ENCODE measurements at regions not wholly inside any gene's neighbourhood (a gene's known extent, or its start where the extent isn't known, plus 50 kb on each side); places are given as distances from the start of the nearest gene placed in this dataset.

DNA sequence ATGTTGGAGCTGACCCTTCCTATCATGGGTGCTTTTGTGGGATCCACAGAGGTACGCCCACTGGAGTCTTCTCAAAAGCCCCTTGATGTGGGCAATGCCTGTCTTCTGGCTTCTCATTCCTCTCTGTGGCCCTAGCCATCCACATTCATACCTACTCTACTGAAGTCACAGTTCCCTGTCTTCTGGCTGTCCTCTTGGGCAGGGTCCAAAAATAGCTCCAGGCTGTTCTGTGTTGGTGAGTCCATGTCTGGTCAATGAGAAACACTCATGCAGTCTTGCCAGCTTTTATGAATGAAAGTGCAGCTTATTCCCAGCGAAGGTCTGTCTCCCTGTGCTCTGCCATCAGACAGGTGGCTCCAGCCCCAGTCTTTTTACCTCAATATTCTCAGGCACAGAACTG is 135.9 kb upstream of the MDM1 start:
- H3K4me1 Mint-ChIP-seq, result peaks cover 11% of the 10 kb centered on the region
- H3K4me3 Mint-ChIP-seq, result no peak overlapping the region
- peaks cover 2% of the 10 kb centered on the region for H3K36me3 Mint-ChIP-seq
- CTCF ChIA-PET, result no interaction called here
- H3K27me3 Mint-ChIP-seq, result peaks cover 8% of the 10 kb centered on the region
- no peak overlapping the region for H3K27ac Mint-ChIP-seq
- H3K9me3 Mint-ChIP-seq, result no peaks in the 10 kb centered on the region
- no peak for DNase-seq

DNA sequence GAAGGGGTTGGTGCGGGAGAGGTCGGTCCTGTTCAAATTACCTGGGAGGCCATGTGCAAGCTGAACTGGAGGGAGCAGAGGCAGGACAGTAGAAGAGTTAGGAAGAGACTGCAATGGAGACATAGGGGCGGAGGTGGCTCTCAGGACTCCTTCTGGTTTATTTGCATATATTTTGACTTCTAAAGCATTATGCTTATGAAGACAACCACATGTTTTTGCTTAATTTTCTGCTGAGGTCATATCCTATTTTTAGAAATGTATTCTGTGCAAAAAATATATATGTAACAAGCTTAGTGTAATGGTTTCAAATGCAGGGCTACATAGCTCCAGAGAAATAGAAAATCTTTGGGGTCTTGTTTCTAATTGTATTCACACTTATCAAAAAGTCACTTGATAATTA is 137.0 kb upstream of the MDM1 start:
- H3K4me3 Mint-ChIP-seq, result no peak overlapping the region
- peaks cover under 1% of the 10 kb centered on the region for H3K4me1 Mint-ChIP-seq
- CTCF ChIA-PET, result interaction anchor here (1.0 kb wide), 1 partner anchor 9 kb away, joined by 3 read pairs; no protein-coding TSS in a partner anchor
- no peak overlapping the region for H3K27ac Mint-ChIP-seq
- H3K9me3 Mint-ChIP-seq, result no peaks in the 10 kb centered on the region
- H3K27me3 Mint-ChIP-seq, result peaks cover 8% of the 10 kb centered on the region
- DNase-seq, result no peak
- peaks cover 2% of the 10 kb centered on the region for H3K36me3 Mint-ChIP-seq

DNA sequence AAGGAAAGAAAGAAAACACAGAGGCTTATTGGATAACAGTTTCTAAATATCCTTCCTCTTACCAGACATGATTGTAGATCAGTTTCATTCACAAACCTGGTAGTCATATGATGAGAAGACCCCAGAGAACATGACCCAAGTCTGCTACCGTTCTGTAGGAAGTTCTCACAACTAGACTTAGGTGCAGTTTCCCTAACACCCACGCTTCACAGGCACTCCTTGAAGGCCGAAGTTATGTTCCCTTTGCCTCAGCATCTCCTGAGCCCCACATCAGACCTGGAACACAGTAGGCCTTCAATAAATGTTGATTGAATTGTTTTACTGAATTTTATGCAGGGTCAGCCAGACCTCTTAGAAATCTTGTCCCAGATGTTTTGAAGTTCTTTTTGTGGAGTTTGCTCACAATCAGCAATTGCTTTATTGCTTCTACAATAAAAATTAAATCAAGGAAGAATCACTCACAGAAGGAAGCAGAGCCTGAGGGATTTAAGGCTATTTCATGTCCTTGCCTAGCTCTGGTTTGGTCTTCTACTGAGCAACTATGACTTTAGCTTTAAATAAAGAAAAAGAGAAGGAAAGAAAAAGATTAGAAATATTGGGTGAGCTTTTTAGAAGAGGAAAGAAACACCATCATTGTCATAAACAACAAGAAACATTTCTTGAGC is 138.6 kb upstream of the MDM1 start:
- Mint-ChIP-seq H3K36me3 (peaks cover 6% of the 10 kb centered on the region), H3K4me1 (peaks cover 4% of the 10 kb centered on the region), H3K27ac (no peak overlapping the region), H3K27me3 (peaks cover 8% of the 10 kb centered on the region), H3K9me3 (no peaks in the 10 kb centered on the region), H3K4me3 (no peak overlapping the region)
- no peak for DNase-seq
- CTCF ChIA-PET, result no interaction called here

DNA sequence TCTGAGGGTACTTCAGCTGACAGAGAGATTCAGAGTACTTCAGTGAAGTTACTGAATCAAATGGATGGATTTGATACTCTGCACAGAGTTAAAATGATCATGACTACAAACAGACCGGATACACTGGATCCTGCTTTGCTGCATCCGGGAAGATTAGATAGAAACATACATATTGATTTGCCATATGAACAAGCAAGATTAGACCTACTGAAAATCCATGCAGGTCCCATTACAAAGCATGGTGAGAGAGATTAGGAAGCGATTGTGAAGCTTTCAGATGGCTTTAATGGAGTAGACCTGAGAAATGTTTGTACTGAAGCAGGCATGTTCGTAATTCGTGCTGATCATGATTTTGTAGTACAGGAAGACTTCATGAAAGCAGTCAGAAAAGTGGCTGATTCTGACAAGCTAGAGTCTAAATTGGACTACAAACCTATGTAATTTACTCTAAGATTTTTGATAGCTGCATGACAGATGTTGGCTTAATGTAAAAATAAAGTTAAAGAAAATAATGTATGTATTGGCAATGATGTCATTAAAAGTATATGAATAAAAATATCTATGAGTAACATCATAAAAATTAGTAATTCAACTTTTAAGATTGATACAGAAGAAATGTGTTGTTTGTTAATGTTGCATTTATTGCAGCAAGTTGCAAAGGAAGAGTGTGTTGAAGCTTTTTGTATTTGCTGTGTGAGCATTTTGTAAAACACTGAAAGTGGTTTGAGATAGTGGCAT is 136.1 kb upstream of the RAP1B start:
- CTCF ChIA-PET, result no interaction called here
- no peak overlapping the region for H3K27ac Mint-ChIP-seq
- no peaks in the 10 kb centered on the region for H3K27me3 Mint-ChIP-seq
- H3K4me3 Mint-ChIP-seq, result no peak overlapping the region
- DNase-seq, result no peak
- peaks cover 2% of the 10 kb centered on the region for H3K9me3 Mint-ChIP-seq
- peaks cover 29% of the 10 kb centered on the region for H3K4me1 Mint-ChIP-seq
- H3K36me3 Mint-ChIP-seq, result peaks cover 15% of the 10 kb centered on the region

DNA sequence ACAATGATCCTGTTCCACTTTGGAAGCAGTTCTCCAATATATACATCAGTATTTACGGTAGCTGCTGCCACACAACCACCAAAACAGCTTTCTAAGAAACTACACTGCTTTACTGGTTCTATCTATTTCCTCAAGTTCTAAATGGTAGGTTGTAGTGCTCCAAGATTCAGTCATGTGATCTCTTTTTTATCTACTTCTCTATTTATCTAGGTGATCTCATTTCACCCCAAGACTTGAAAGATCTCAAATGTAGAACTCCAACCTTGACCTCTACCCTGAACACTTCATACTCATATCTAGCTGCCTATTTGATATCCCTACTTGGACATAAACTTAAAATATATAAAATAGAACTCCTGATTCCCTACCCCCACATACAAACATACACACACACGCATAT is 133.9 kb upstream of the RAP1B start:
- CTCF ChIA-PET, result no interaction called here
- Mint-ChIP-seq H3K27ac (no peak overlapping the region), H3K36me3 (peaks cover 25% of the 10 kb centered on the region), H3K4me1 (peaks cover 46% of the 10 kb centered on the region), H3K27me3 (no peaks in the 10 kb centered on the region), H3K4me3 (no peak overlapping the region), H3K9me3 (peaks cover 10% of the 10 kb centered on the region)
- no peak for DNase-seq

DNA sequence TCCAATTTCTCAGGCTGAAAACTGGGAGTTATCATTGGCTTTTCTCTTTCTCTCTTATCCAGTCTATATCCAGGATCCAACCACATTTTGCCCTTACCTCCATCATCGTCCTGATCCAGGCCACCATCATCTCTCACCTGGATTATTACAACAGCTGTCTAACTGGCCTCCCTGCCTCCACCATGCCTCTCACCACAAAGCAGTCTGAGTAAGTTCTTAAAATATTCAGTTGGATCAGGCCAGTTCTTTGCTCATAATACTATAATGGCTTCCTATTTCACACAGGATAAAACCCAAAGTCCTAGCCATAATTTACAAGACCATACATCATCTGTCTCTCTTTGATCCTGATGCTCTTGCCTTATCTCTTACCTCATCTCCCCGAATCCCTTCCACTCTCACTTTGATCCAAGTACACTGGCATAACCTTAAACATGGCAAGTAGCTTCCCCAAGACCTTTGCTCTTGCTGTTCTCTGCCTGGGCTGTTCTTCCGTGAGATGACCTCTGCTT is 133.4 kb upstream of the RAP1B start:
- no peak overlapping the region for H3K4me3 Mint-ChIP-seq
- H3K9me3 Mint-ChIP-seq, result peaks cover 10% of the 10 kb centered on the region
- peaks cover 51% of the 10 kb centered on the region for H3K4me1 Mint-ChIP-seq
- no peak overlapping the region for H3K27ac Mint-ChIP-seq
- H3K27me3 Mint-ChIP-seq, result no peaks in the 10 kb centered on the region
- H3K36me3 Mint-ChIP-seq, result peaks cover 27% of the 10 kb centered on the region
- no peak for DNase-seq
- CTCF ChIA-PET, result no interaction called here

DNA sequence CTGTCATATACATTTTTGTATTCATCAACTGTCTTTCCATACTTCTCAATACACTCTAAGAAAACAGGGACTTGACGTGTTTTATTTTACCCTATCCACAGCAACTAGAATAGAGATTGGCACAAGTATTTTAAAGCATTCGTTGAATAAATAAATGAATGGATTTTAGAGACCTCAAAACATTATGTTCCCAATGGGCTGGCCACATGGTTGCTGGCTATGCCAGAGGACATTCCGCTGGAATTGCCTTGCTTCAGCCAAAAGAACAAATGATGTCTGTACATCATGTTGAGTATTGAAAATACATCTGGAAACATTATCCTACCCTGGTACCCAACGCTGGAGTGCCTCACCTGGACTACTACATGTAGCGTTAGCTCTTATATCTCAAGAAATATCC is 132.8 kb upstream of the RAP1B start:
- peaks cover 27% of the 10 kb centered on the region for H3K36me3 Mint-ChIP-seq
- no peak for DNase-seq
- no peak overlapping the region for H3K4me3 Mint-ChIP-seq
- H3K27me3 Mint-ChIP-seq, result no peaks in the 10 kb centered on the region
- CTCF ChIA-PET, result interaction anchor here (1.0 kb wide), 1 partner anchor 9 kb away, joined by 3 read pairs; no protein-coding TSS in a partner anchor
- peaks cover 10% of the 10 kb centered on the region for H3K9me3 Mint-ChIP-seq
- peaks cover 57% of the 10 kb centered on the region for H3K4me1 Mint-ChIP-seq
- no peak overlapping the region for H3K27ac Mint-ChIP-seq

DNA sequence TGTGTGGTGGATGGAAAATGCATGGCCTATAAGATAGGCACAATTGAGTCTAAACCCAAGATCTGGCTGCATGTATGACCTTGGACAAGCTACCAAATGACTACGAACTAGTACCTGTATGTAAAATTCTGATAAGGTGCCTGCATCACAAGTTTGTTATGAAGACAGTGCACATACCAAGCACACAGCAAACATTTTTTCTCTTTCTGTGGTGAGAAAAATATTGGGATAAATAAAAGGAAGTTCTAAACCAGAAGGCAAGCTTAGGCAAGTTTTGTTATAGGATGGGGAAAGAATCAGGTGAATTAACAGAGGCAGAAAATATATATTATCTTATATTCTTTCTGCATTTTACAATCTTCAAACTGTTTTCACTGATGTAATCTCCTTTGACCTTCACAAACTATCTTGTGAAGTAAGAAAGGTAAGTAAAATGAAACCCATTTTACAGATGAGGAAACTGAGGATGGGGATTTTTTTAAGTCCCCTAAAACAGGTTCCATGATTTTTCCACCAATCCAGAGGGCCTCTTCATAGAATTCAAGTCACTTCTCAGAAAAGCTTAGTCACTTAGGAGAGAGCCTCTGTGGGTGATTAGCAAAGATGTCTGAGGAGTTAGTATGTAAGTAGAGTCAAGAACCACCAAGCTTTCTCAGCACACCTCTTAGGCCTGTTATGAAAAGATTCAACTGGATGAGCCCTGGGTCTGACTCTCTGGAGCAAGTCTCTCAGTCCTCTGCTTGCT is 132.0 kb upstream of the RAP1B start:
- H3K27me3 Mint-ChIP-seq, result no peaks in the 10 kb centered on the region
- peaks cover 65% of the 10 kb centered on the region for H3K4me1 Mint-ChIP-seq
- H3K4me3 Mint-ChIP-seq, result no peak overlapping the region
- H3K36me3 Mint-ChIP-seq, result peaks cover 28% of the 10 kb centered on the region
- H3K27ac Mint-ChIP-seq, result no peak overlapping the region
- CTCF ChIA-PET, result interaction anchor here (1.0 kb wide), 1 partner anchor 9 kb away, joined by 3 read pairs; no protein-coding TSS in a partner anchor
- peaks cover 10% of the 10 kb centered on the region for H3K9me3 Mint-ChIP-seq
- no peak for DNase-seq

DNA sequence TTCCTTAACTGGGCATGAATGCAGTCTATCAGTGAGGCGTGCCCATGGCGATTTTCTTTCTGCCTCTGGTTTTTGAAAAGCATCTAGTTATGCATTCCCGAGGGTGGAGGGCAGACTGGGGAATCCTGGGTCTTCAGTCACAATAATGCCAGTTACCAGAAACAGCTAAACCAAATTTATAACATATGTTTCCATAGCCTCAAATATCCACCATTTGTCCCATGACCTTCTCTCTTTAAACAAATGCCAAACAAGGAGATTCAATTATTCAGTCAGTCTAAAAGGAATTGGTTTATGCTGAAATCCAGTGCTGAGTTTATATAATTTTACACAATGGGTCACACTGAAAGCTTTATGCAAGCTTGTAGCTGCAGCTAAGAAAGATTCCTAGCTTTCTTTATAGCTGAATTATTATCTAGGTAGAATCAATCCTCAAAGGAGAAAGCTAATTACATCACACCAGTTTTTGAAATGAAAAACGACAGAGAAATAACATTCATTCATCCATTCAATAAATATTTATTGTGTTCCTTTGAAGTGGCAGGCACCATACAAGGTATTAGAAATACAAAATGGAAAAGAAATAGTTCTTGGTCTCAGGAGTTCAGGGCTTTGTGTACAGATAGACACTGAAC is 131.3 kb upstream of the RAP1B start:
- peaks cover 71% of the 10 kb centered on the region for H3K4me1 Mint-ChIP-seq
- H3K9me3 Mint-ChIP-seq, result peaks cover 12% of the 10 kb centered on the region
- CTCF ChIA-PET, result no interaction called here

DNA sequence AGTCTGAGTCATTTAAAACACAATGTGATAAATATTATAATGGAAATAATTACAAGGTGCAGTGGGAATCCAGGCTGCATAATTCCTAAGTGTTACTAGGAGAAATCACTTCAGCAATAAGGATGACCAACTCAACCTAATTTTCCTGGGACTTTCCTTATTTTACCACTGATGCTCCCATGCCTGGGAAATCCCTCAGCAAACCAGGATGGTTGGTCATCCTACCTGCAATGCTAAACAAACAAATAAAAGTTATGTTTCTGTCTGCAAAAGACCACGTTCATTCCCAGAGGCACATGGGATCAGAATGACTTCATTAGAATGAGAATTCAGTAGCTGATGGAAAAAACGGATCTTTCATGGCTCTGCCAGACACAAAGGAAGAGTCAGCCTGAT is 130.8 kb upstream of the RAP1B start:
- peaks cover 28% of the 10 kb centered on the region for H3K36me3 Mint-ChIP-seq
- peaks cover 71% of the 10 kb centered on the region for H3K4me1 Mint-ChIP-seq
- CTCF ChIA-PET, result interaction anchor here (0.7 kb wide), 1 partner anchor 106 kb away, joined by 3 read pairs; no protein-coding TSS in a partner anchor

More for the DNA sequence above, 131.3 kb upstream of the RAP1B start:
- no peaks in the 10 kb centered on the region for H3K27me3 Mint-ChIP-seq
- DNase-seq, result no peak
- H3K36me3 Mint-ChIP-seq, result peaks cover 28% of the 10 kb centered on the region
- H3K4me3 Mint-ChIP-seq, result no peak overlapping the region
- no peak overlapping the region for H3K27ac Mint-ChIP-seq

DNA sequence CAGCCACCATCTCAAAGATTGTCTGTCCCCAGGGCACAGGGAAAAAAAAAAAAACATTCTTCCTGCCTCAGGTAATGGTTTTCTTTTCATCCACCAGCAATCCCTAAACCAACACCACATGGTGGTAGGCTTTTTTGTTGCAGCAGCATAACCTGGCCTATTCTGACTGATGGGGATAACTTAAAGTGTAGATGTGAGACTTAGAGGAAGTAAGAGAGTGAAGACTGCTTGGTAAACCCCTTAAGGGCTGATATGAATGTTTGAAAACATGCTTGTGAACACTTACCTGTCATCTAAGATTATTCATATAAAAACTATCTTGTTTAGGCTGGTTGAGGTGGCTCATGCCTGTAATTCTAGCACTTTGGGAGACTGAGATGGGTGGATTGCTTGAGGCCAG is 130.2 kb upstream of the RAP1B start:
- H3K27me3 Mint-ChIP-seq, result no peaks in the 10 kb centered on the region
- no peak overlapping the region for H3K4me3 Mint-ChIP-seq
- peaks cover 25% of the 10 kb centered on the region for H3K36me3 Mint-ChIP-seq
- CTCF ChIA-PET, result interaction anchor here (0.7 kb wide), 1 partner anchor 105 kb away, joined by 3 read pairs; no protein-coding TSS in a partner anchor
- H3K9me3 Mint-ChIP-seq, result peaks cover 12% of the 10 kb centered on the region
- peaks cover 67% of the 10 kb centered on the region for H3K4me1 Mint-ChIP-seq
- H3K27ac Mint-ChIP-seq, result peak overlapping the region; percentile 92
- DNase-seq, result no peak

More for the DNA sequence above, 130.8 kb upstream of the RAP1B start:
- peaks cover 12% of the 10 kb centered on the region for H3K9me3 Mint-ChIP-seq
- no peak for DNase-seq
- H3K27ac Mint-ChIP-seq, result no peak overlapping the region
- no peaks in the 10 kb centered on the region for H3K27me3 Mint-ChIP-seq
- H3K4me3 Mint-ChIP-seq, result no peak overlapping the region

DNA sequence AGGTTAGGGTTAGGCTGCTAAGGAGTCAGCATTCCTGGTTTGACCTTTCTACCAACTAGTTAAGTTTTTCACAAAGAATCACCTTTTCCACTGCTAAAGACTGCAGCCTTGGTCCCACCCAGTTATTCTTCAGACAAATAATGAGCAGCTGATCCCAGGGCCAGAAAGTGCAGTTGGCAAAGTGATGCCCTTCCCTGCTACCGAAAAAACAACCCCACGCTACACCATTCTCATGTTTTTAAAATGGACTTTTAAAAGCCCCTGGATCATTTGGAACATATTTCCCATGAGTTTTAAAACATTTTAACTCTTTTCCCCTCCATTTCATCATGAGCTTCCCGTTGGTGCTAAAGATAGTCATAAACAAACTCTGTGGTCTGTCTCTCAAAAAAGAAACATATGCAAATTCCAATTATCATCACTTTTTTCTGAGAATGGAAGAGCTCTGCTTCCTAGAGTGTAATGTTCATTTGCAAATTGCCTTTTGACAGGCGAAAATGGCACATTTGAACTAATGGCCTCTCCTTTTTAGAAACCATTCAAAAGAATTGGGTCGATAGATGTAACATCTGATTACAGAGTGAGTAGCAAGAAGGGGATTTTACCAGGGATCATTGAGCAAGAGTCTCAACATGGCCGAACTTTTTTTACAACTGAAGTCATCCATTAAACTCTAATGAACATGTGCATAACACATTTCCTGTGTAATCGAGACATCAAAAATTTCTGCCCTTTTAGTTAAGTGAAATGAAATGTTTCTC is 129.3 kb upstream of the RAP1B start:
- Mint-ChIP-seq H3K27me3 (no peaks in the 10 kb centered on the region), H3K36me3 (peaks cover 25% of the 10 kb centered on the region), H3K9me3 (peaks cover 12% of the 10 kb centered on the region), H3K4me3 (peak overlapping the region; percentile 18), H3K27ac (peak overlapping the region; percentile 92), H3K4me1 (peaks cover 67% of the 10 kb centered on the region)
- CTCF ChIA-PET, result interaction anchor here (0.9 kb wide), 1 partner anchor 15 kb away, joined by 3 read pairs; no protein-coding TSS in a partner anchor
- no peak for DNase-seq

DNA sequence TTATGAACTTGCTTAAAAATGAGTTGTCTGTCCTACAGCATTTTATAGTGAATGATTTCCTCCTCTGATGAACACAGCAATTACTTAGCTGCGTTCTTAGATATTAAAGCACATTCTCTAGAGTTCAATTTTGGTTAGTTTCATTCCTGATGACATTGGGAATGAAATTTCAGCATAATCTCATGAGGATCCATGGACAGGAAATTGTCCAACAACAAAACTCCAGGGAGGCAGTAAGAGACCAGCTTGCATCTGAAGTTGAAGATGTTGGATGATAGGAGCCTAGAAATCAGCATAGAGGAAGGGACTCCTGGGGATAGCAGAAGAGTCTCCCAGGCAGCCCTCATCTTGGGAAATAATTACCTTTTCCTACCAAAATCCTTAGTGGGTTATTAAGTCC is 128.7 kb upstream of the RAP1B start:
- CTCF ChIA-PET, result interaction anchor here (0.9 kb wide), 1 partner anchor 14 kb away, joined by 3 read pairs; no protein-coding TSS in a partner anchor
- no peak overlapping the region for H3K4me3 Mint-ChIP-seq
- H3K36me3 Mint-ChIP-seq, result peaks cover 25% of the 10 kb centered on the region
- peaks cover 12% of the 10 kb centered on the region for H3K9me3 Mint-ChIP-seq
- H3K27ac Mint-ChIP-seq, result peak overlapping the region; percentile 92
- peaks cover 62% of the 10 kb centered on the region for H3K4me1 Mint-ChIP-seq
- no peak for DNase-seq
- H3K27me3 Mint-ChIP-seq, result no peaks in the 10 kb centered on the region
